ENCODE measurements at regions not wholly inside any gene's neighbourhood (a gene's known extent, or its start where the extent isn't known, plus 50 kb on each side); places are given as distances from the start of the nearest gene placed in this dataset.

DNA sequence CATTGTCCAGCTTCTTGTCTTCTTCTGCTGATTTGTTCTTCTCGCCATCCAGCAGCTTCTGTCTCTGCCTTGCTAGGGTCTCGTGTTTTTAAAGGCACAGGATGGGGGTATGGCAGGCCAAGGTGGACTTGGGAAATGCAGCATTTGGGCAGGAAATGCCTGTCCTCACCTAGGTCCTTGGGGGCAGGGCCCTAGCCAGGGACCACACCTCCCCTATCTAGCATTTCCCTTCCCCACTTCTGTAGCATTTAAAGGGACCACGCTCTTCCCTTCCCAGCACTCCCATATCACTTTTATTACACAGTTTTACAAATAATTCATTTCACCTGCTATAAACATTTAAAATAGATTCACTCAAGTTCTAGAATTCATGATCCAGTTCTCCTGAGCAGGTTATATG is 315.4 kb upstream of the LMCD1 start:
- Histone ChIP-seq H3K27me3 (ENCODE audit: control insufficient read depth in 1 of 2, insufficient read depth in 2 of 2, low read length in 2 of 2) (no peaks in the 10 kb centered on the region), H3K36me3 (ENCODE audit: control insufficient read depth in 2 of 2, insufficient read depth in 2 of 2, low read length in 2 of 2) (no peaks in the 10 kb centered on the region), H3K9me3 (ENCODE audit: control insufficient read depth in 2 of 2, low read length in 2 of 2) (no peaks in the 10 kb centered on the region), H3K4me1 (ENCODE audit: control insufficient read depth, insufficient read depth, low read length) (no peaks in the 10 kb centered on the region), H3K9ac (ENCODE audit: low read length in 2 of 2) (no peak overlapping the region), H3K4me3 (ENCODE audit: low read length in 2 of 2) (no peak overlapping the region), H3K27ac (ENCODE audit: low read length) (no peak overlapping the region)

DNA sequence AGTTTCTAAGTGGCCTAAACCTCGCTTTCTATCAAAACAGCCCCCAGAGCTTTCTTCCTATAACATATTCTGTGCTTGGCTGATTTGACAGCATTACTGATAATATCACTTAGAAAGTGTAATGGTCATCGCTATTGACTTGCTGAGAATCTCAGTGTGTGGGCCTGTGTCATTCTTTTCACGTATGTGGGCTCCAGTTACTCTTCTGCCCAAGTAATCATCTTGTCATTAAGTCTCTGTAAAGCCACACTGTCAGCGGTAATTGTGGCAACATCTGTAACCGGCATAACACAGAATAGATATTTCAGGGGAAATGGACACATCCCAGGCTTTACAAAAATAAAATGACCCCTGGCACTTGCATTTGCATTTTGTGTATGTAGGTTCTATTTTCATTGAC is 313.6 kb upstream of the LMCD1 start:
- Histone ChIP-seq H3K9ac (ENCODE audit: low read length in 2 of 2) (no peak overlapping the region), H3K27me3 (ENCODE audit: control insufficient read depth in 1 of 2, insufficient read depth in 2 of 2, low read length in 2 of 2) (no peaks in the 10 kb centered on the region), H3K27ac (ENCODE audit: low read length) (no peak overlapping the region), H3K4me3 (ENCODE audit: low read length in 2 of 2) (no peak overlapping the region), H3K36me3 (ENCODE audit: control insufficient read depth in 2 of 2, insufficient read depth in 2 of 2, low read length in 2 of 2) (no peaks in the 10 kb centered on the region), H3K4me1 (ENCODE audit: control insufficient read depth, insufficient read depth, low read length) (no peaks in the 10 kb centered on the region), H3K9me3 (ENCODE audit: control insufficient read depth in 2 of 2, low read length in 2 of 2) (no peaks in the 10 kb centered on the region)

DNA sequence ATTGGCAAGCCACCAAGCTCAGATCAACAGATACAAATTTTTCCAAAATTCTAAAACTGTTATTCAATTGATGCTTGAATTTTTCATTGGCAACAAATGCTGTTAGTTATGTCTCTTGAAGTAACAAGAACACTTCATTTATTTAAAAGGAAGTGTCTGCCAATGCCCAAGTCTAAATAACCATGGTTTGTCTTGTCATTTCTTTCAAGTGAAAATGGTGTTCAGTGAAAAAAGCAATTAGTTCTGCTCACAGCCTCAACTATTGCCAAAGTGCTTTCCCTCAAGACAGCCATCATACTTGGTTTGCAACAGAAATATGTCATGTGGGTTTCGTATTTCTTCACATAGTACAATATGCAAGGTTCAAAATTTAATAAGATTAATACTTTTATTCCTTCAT is 312.6 kb upstream of the LMCD1 start:
- Histone ChIP-seq H3K4me1 (ENCODE audit: control insufficient read depth, insufficient read depth, low read length) (no peaks in the 10 kb centered on the region), H3K9me3 (ENCODE audit: control insufficient read depth in 2 of 2, low read length in 2 of 2) (no peaks in the 10 kb centered on the region), H3K9ac (ENCODE audit: low read length in 2 of 2) (no peak overlapping the region), H3K36me3 (ENCODE audit: control insufficient read depth in 2 of 2, insufficient read depth in 2 of 2, low read length in 2 of 2) (no peaks in the 10 kb centered on the region), H3K27ac (ENCODE audit: low read length) (no peak overlapping the region), H3K4me3 (ENCODE audit: low read length in 2 of 2) (no peak overlapping the region), H3K27me3 (ENCODE audit: control insufficient read depth in 1 of 2, insufficient read depth in 2 of 2, low read length in 2 of 2) (no peaks in the 10 kb centered on the region)

DNA sequence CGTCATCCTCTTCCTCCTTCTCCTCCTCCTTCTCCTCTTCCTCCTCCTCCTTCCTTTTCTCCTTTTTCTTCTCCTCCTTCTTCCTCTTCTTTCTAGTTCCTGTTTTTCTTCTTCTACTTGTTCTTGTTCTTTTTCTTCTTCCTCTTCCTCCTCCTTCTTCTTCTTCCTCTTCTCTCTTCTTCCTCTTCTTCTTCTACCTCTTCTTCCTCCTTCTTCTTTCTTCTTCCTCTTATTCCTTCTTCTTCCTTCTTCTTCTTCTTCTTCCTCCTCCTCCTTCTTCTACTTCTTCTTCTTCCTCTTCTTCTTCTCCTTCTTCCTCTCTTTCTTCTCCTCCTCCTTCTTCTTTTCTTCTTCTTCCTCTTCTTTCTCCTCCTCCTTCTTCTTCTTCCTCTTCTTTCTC is 310.2 kb upstream of the LMCD1 start:
- H3K4me3 ChIP-seq (ENCODE audit: low read length in 2 of 2): no peak overlapping the region
- H3K27ac ChIP-seq (ENCODE audit: low read length): no peak overlapping the region
- no peak overlapping the region for H3K9ac ChIP-seq (ENCODE audit: low read length in 2 of 2)
- H3K27me3 ChIP-seq (ENCODE audit: control insufficient read depth in 1 of 2, insufficient read depth in 2 of 2, low read length in 2 of 2): no peaks in the 10 kb centered on the region
- H3K9me3 ChIP-seq (ENCODE audit: control insufficient read depth in 2 of 2, low read length in 2 of 2): peaks cover 0 to 6% of the 10 kb centered on the region in 2 donors
- H3K36me3 ChIP-seq (ENCODE audit: control insufficient read depth in 2 of 2, insufficient read depth in 2 of 2, low read length in 2 of 2): no peaks in the 10 kb centered on the region
- no peaks in the 10 kb centered on the region for H3K4me1 ChIP-seq (ENCODE audit: control insufficient read depth, insufficient read depth, low read length)

DNA sequence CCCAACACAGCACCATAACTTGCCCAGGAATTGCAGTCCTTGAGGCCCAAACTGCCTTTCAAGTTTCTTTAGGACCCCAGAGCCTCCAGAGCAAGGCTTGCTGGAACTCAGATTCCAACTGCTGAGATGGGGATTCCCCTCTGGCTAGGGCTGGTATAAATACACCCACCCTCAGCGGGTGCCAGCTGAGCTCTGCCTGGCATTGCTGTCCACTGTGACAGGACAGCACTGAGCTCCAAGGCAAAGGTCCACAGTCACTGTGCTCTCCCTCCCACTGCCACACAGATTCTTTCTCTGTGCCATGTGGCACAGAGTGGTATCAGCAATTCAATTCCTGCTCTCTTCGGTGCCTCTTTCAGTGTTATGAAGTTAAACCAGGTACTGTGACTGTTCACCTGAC is 304.2 kb upstream of the LMCD1 start:
- Histone ChIP-seq H3K9me3 (ENCODE audit: control insufficient read depth in 2 of 2, low read length in 2 of 2) (peaks cover 0 to 8% of the 10 kb centered on the region in 2 donors), H3K9ac (ENCODE audit: low read length in 2 of 2) (no peak overlapping the region), H3K27me3 (ENCODE audit: control insufficient read depth in 1 of 2, insufficient read depth in 2 of 2, low read length in 2 of 2) (no peaks in the 10 kb centered on the region), H3K36me3 (ENCODE audit: control insufficient read depth in 2 of 2, insufficient read depth in 2 of 2, low read length in 2 of 2) (no peaks in the 10 kb centered on the region), H3K27ac (ENCODE audit: low read length) (no peak overlapping the region), H3K4me1 (ENCODE audit: control insufficient read depth, insufficient read depth, low read length) (no peaks in the 10 kb centered on the region), H3K4me3 (ENCODE audit: low read length in 2 of 2) (no peak overlapping the region)

DNA sequence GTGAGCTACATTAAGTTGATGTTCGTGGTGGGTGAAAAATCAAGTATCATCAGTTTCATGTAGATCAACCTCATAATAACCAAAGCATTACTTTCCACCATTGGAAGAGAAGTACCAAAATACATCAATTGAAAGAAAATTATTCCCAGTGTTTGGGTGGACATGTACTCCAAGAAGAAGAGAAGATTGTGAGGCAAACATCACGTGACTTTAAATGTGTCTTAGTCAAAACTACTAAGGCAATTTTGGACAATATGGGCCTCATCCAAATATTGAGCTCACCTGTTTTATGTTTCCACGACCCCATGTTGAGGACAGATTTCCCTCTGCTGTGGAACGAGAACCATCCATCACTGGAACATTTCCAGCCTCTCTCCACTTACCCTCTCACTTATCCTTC is 303.0 kb upstream of the LMCD1 start:
- Histone ChIP-seq H3K27me3 (ENCODE audit: control insufficient read depth in 1 of 2, insufficient read depth in 2 of 2, low read length in 2 of 2) (no peaks in the 10 kb centered on the region), H3K36me3 (ENCODE audit: control insufficient read depth in 2 of 2, insufficient read depth in 2 of 2, low read length in 2 of 2) (no peaks in the 10 kb centered on the region), H3K27ac (ENCODE audit: low read length) (no peak overlapping the region), H3K9ac (ENCODE audit: low read length in 2 of 2) (no peak overlapping the region), H3K4me1 (ENCODE audit: control insufficient read depth, insufficient read depth, low read length) (no peaks in the 10 kb centered on the region), H3K4me3 (ENCODE audit: low read length in 2 of 2) (no peak overlapping the region), H3K9me3 (ENCODE audit: control insufficient read depth in 2 of 2, low read length in 2 of 2) (peaks cover 0 to 8% of the 10 kb centered on the region in 2 donors)

DNA sequence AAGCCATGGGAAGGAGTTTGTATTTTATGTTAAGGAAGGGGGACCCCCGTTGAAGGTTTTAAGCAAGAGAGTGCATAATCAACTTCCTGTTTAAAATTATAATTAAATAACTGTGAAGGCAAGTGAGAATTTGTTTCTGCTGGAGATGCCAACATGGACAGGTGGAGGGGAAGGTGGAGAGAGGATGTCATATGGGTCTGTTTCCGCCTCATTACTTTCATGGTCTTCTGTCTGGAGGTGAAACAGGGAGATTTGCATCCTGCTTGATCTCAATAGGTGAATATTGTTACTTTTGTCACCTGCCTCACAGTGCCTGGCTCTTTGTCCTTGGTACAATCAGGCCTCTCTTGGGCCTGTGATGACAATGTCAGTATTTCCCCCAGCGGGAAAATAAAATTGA is 300.6 kb upstream of the LMCD1 start:
- Histone ChIP-seq H3K27ac (ENCODE audit: low read length) (no peak overlapping the region), H3K4me1 (ENCODE audit: control insufficient read depth, insufficient read depth, low read length) (no peaks in the 10 kb centered on the region), H3K27me3 (ENCODE audit: control insufficient read depth in 1 of 2, insufficient read depth in 2 of 2, low read length in 2 of 2) (no peaks in the 10 kb centered on the region), H3K4me3 (ENCODE audit: low read length in 2 of 2) (no peak overlapping the region), H3K36me3 (ENCODE audit: control insufficient read depth in 2 of 2, insufficient read depth in 2 of 2, low read length in 2 of 2) (no peaks in the 10 kb centered on the region), H3K9ac (ENCODE audit: low read length in 2 of 2) (no peak overlapping the region), H3K9me3 (ENCODE audit: control insufficient read depth in 2 of 2, low read length in 2 of 2) (peaks cover 0 to 4% of the 10 kb centered on the region in 2 donors)

DNA sequence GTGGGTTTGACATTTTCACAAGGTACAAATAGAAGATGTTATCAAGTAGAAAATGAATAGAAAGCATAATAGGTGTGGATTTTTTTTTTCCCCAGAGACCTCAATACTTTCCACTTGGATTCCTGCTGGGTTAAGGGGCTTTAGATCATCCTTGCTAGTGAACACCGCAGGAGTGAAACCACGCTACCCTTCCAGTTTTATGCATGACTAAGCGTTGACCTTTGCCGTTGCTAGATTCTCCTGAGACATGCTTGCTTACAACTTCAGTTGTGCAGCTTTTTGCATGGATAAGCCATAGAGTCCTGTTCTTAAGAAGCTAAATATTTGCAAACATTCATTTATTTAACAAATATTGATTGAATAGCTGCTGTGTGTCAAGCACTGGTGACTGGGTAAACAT is 299.7 kb upstream of the LMCD1 start:
- Histone ChIP-seq H3K9me3 (ENCODE audit: control insufficient read depth in 2 of 2, low read length in 2 of 2) (no peaks in the 10 kb centered on the region), H3K27ac (ENCODE audit: low read length) (no peak overlapping the region), H3K27me3 (ENCODE audit: control insufficient read depth in 1 of 2, insufficient read depth in 2 of 2, low read length in 2 of 2) (no peaks in the 10 kb centered on the region), H3K4me3 (ENCODE audit: low read length in 2 of 2) (no peak overlapping the region), H3K4me1 (ENCODE audit: control insufficient read depth, insufficient read depth, low read length) (no peaks in the 10 kb centered on the region), H3K9ac (ENCODE audit: low read length in 2 of 2) (no peak overlapping the region), H3K36me3 (ENCODE audit: control insufficient read depth in 2 of 2, insufficient read depth in 2 of 2, low read length in 2 of 2) (no peaks in the 10 kb centered on the region)

DNA sequence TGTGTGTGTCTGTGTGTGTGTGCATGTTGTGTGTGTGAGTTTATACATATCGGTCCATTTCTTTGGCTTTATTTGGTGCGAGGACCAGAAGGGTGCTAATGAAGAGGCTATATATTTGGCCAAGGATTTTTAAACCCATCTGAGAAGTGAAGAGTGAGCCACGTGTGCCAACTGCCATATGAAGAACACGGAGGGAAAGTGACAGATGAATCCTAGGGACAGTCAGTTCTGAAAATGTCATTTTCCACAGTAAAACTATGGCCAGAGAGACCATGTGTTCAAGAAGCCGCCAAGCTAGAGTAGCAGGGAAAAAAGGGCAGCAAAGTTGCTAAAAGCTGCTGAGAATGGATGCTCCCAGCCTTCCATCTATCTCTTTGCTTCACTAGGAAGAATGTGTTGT is 297.3 kb upstream of the LMCD1 start:
- no peaks in the 10 kb centered on the region for H3K36me3 ChIP-seq (ENCODE audit: control insufficient read depth in 2 of 2, insufficient read depth in 2 of 2, low read length in 2 of 2)
- H3K27me3 ChIP-seq (ENCODE audit: control insufficient read depth in 1 of 2, insufficient read depth in 2 of 2, low read length in 2 of 2): no peaks in the 10 kb centered on the region
- no peak overlapping the region for H3K9ac ChIP-seq (ENCODE audit: low read length in 2 of 2)
- no peaks in the 10 kb centered on the region for H3K4me1 ChIP-seq (ENCODE audit: control insufficient read depth, insufficient read depth, low read length)
- H3K9me3 ChIP-seq (ENCODE audit: control insufficient read depth in 2 of 2, low read length in 2 of 2): no peaks in the 10 kb centered on the region
- no peak overlapping the region for H3K4me3 ChIP-seq (ENCODE audit: low read length in 2 of 2)
- H3K27ac ChIP-seq (ENCODE audit: low read length): no peak overlapping the region

DNA sequence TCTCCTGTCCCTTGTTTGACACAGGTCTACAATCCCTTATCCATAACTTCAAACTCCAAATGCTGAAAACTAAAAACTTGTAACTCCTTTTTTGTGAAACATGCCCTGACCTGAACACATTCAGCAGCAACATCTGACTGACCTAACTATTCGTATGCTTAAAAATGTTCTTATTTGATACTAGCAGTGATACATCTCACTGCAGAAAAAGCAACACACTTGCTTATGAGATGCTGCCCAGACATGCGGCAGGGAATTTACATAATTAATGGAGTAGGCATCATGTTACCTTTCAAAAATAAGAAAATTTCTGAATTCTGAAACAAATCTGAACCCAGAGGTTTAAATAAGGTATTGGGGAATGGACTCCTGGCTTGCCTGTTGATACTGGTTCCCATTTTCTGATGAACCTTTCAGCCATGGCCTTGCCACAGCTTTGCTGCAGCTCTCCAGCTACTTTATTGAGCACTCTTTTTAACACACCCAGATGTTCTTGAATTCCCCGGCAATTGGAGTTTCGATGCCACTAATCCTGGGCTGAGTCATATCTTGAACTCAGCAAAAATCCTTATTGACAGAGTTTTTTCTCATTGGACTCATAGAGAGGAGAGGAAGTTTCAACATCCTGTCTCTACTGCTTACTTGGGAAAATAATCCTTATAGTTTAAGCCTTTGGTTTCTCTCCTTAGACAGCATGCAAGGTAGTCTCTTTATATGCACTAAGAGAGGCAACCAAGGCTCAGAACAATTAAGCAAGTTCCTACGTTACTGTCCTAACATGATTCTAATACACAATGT is 296.6 kb upstream of the LMCD1 start:
- Histone ChIP-seq H3K27ac (ENCODE audit: low read length) (no peak overlapping the region), H3K4me1 (ENCODE audit: control insufficient read depth, insufficient read depth, low read length) (no peaks in the 10 kb centered on the region), H3K9ac (ENCODE audit: low read length in 2 of 2) (no peak overlapping the region), H3K4me3 (ENCODE audit: low read length in 2 of 2) (no peak overlapping the region), H3K36me3 (ENCODE audit: control insufficient read depth in 2 of 2, insufficient read depth in 2 of 2, low read length in 2 of 2) (no peaks in the 10 kb centered on the region), H3K27me3 (ENCODE audit: control insufficient read depth in 1 of 2, insufficient read depth in 2 of 2, low read length in 2 of 2) (no peaks in the 10 kb centered on the region), H3K9me3 (ENCODE audit: control insufficient read depth in 2 of 2, low read length in 2 of 2) (no peaks in the 10 kb centered on the region)

DNA sequence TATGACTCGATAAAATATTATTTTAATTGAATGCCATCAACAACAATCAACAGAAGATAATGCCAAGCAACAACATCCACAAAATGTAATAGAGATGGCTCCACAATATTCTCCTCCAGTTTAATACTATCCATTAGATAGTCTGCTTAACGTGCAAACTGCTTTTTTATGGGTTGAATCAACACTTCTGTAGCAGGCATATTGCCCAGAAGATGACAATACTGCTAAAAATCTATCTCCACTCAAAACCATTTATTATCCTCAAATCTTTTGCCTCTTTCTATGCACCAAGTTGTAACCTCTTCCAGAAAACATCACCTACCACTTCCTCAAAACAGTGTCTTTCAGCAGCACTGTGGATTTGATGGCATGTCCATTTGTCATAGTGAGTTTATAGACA is 295.7 kb upstream of the LMCD1 start:
- H3K4me1 ChIP-seq (ENCODE audit: control insufficient read depth, insufficient read depth, low read length): no peaks in the 10 kb centered on the region
- H3K9ac ChIP-seq (ENCODE audit: low read length in 2 of 2): no peak overlapping the region
- no peaks in the 10 kb centered on the region for H3K27me3 ChIP-seq (ENCODE audit: control insufficient read depth in 1 of 2, insufficient read depth in 2 of 2, low read length in 2 of 2)
- no peak overlapping the region for H3K4me3 ChIP-seq (ENCODE audit: low read length in 2 of 2)
- H3K36me3 ChIP-seq (ENCODE audit: control insufficient read depth in 2 of 2, insufficient read depth in 2 of 2, low read length in 2 of 2): no peaks in the 10 kb centered on the region
- H3K9me3 ChIP-seq (ENCODE audit: control insufficient read depth in 2 of 2, low read length in 2 of 2): no peaks in the 10 kb centered on the region
- no peak overlapping the region for H3K27ac ChIP-seq (ENCODE audit: low read length)

Data from stomach smooth muscle (tissue), 2 donors.